DMS79 treated with DMSO at 0.1 percent for 48 hours (cell line): ENCODE measurements at regions not wholly inside any gene's neighbourhood (a gene's known extent, or its start where the extent isn't known, plus 50 kb on each side); places are given as distances from the start of the nearest gene placed in this dataset.

ENCODE experiments used
- DNase-seq: peaks from one replicate; lab custom pipeline; 2025; lab: John Stamatoyannopoulos, UW

DNA sequence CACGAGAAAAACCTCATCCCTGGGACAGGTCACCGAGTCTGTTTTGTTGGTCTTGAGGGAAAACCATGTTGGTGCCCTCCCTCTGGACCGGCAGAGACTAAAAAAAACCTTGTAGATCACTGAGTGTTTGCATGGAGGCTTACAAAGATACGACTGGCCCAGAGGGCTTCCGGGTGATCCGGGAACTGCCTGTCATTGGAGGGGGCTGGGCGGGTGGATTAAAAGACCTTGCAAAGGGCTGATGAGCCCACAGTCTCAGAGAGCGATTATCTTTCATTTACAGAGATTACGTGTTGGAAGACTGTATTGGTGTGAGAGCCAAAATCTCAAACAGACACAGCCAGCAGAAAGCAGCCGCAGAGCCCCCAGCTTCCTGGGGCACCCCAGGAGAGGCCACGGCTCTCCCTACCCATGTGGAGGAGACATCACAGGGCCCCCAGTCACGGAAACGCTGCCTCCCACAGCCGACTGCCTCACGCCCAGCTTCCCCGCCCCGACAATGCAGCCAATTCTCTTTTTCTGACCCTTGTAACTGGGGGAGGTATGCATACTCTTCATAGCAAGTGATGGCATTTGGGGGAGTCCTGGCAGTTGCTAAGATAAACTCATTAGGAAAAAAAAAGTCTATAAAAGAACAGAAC lies 426.4 kb downstream of the CTTN start:
- peak; percentile 56 for DNase-seq

DNA sequence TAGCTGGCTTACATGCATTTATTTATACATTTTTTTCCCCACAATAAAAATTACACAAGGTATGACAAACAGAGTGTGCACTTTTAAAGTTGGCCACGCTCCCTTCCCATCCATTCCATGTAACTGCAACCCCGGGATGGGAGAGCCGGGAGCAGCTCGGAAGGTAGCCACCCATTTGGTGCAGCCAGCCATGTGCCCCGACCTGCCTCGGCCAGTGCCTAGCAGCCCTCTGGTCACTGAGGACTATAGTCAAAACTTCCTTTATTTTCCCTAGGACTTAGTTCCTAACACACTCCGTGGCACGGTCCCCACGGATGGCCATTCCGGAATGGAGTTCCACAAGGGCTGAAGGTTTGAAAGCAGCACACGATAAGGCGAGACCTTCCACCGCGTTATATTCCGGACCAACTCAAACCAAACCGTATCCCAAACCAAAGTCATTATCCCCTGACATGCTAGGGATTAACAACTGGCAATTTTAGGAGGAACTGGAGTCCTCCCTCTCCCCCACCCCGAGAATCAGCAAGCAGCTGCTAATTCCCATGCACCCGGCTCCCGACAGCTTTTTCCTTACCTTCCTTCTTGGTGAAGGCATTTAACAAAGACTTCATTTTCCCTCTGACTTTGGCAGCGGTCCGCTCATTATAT lies 426.4 kb downstream of the SHANK2 start:
- peak; percentile 66 for DNase-seq

DNA sequence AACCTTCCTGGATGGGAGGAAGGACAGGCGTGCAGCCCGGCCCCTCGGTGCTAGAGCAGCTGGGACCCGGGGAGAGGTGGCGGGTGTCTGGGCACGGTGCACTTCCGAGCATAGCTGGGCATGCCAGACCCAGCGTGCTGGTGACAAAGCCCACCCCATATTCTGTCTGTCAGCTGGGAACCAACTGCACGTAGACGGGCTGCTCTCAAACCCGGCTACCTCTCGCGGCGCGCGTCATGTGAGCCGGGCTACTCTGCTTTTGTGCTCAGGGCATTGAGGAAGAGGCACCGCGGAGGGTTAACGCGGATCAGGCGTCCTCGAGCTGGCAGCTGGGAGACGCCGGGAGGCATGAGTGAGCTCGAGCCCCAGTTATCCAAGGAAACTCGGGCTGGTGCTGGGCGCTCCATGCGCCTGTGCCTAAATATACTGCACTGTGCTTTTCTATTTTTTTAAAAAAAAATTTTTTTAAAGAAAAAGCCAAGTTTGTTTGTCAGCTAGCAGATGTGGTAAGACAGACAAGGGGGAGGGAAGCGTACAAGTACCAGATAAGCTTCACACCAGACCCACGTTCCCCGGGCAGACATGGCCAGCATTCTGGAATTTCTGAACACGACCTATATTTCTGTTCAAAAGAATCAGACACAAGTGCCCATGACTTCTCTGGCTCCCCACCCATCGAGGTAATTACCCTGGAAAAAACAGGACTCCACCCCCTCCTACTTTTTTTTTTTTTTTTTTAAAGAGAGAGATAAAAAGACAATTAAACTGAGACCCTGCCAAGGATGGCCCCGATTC lies 425.6 kb downstream of the SHANK2 start:
- DNase-seq = peak; percentile 86

DNA sequence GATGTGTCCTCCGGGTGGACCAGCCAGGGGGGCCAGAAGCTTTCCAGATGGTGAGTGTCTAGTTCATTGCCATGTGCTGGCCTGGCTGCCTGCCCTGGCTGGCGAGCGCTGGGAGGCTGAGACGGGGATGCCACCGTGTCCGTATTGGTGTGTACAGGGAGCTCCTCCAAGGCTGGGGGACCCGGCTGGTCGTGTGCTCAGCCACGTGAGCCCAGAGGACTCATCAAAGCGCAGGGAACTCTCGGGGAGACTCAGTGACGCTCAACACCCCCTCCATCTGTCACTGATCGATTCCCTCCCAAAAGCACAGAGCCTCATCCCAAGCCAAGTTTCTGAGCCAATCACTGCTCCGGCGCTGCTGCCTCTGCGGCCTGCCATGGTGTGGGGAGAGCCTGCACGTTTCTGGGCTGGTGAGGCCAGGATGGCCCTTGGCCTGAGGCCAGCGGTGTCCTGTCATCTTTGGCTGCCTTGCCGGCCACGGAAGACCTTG lies 423.7 kb downstream of the SHANK2 start:
- no peak for DNase-seq

DNA sequence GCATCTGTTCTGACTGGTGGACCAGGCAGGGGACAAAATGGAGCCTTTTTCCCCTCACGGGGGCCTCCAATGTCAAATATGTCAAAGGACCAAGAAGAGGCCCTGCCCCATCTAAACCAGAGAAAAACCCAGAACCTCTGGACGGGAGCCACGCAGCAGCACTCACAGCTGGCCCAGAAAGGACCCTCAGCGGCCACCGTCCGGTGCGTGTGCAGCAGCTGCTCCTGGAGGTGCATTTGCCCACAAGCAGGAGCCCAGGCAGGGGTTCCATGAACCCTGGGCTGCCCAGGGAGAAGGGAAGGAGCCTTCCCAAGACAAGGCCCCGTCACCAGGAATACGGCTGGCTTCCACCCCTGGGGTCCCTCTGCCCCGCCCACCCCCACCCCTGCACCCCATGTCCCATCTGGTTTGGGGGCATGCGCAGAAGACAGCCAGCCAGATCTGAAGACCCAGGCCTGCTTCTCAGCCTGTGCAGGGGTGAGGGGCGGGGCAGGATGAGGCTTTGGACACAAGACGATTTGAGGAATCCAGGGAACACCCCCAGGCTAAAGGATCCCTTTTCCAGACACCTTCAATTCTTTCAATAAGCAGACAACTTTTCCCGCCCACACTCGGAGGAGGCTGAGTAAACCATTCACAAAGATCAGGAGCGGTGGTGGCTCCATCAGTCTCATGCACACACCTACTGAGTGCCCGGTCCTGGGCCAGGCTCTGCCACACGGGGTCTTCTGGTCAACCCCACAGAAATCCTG lies 423.1 kb downstream of the SHANK2 start:
- no peak for DNase-seq

DNA sequence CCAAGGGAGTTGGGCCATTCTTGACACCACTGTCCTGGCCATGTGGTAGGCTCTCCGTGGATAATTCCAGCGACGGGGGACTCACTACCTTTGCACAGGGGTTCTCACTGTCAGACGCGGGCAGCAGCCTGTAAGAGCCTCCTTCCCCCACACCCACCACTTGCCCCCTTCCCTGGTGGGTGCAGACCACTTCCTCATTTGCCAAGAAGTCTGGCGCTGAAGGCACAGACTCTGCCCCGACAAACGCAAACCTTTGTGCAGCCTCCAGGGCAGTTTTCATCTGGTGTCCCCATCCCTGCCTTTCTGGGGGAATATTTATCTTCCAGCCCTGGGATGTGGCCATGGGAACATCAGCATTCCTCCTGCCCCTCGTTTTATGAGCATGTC lies 422.5 kb downstream of the SHANK2 start:
- DNase-seq = no peak

DNA sequence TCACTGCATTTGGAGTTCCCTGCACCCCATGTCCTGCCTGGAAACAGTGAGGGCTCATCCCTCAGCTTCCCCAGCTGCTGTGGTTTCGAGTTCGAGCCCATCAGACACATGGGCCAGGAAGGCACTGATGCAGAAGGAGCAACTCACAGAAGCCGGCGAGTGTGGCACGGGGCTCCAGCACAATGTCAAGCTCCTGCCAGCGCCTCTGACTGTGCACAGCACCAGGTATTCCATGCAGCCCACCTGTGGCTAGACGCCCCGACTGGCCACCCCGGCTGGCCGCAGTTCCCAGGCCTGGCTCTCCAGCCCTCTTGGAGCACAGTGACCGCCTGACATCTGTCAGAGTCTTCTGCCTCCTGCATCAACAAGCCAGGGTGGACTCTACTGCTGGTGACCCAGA lies 419.4 kb downstream of the SHANK2 start:
- no peak for DNase-seq

DNA sequence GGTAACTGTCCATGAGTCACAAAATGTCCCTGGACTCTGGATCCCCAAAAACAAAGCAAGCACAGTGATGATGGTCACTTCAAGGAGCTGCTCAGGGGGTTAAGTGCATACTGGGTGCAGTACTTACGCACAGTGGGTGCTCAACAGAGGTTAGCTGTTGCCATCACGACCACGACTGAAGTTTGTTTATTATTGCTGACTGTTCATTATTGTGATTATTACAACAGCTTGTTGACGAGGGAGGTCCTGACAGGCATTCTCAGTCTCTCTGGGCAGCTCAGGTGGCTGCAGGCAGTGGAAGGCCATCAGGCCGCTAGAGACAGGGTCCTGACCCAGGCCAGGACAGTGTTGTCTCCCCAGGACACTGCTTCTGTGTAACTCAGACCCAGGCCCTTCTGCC lies 418.8 kb downstream of the SHANK2 start:
- no peak for DNase-seq

DNA sequence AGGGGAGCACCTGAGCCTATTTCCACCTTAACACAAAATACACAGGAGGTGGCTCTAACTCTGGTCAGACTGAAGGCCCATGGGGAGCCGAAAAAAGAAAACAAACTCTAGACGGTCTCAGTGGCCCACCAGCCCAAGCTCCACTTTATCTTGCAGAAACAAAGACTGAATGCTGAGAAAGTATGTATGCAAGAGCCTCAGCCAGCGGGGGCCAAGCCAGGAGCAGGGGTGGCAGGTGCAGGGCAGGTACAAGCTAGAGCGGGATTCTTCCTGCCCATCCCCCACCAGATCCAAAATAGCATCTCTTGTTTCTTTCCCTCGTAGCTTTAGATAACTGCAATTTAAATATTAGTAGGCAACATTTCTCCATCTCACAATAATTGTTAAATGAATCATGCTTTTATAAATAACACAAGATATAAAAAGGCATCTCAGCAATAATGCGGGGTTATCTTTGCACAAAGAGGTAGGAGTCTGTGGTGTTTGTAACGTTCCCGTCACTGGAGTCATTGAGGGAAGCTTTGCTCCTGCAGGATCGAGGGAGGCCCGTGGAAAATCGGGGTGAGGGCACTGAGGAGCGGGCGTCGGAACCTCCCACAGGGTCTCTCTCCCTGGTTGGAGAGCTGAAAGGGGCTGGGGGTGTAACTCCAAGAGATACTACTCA lies 418.0 kb downstream of the SHANK2 start:
- peak; percentile 79 for DNase-seq

DNA sequence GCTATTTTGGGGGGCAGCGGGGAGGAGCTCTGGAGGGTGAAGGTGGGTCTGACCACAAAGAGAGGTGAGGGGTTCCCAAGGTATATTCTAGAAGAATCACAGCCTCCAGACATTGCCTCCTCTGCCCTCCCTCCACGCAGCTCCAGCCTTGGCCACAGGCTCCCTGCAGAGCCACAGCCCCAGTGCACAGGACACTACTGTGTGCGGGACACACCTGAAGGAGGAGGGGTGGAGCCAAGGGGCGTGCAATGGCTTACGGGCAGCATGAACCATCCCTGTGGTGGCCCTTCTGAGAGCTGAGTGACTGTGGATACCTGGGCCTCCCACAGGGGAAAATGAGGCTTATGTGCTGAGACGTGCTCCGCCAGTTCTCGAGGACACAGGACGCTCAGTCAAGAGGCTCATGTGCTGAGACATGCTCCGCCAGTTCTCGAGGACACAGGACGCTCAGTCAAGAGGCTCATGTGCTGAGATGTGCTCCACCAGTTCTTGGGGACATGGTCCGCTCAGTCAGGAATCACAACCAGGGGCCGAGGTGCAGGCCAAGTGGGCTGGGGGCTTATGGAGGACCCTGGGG lies 417.3 kb downstream of the SHANK2 start:
- DNase-seq = peak; percentile 91

DNA sequence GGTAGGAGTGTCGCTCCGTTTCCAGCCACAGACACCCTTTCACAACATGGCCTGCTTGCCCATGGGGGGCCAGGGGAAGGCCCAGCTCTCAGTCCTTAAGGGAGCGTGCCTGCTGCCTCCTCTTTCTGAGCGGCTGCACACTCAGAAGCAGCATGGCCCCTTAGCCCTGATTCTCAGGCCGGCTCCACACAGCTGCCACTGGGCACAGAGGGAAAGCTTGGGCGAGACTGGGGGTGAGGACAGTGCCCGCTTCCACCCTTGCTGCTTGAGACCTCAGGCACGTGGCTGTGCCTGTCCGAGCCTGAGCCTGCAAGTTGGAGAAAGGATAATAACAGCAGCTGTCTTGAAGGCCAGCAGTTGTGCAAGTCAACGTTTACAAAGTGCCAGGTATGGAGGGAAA lies 416.3 kb downstream of the SHANK2 start:
- no peak for DNase-seq

DNA sequence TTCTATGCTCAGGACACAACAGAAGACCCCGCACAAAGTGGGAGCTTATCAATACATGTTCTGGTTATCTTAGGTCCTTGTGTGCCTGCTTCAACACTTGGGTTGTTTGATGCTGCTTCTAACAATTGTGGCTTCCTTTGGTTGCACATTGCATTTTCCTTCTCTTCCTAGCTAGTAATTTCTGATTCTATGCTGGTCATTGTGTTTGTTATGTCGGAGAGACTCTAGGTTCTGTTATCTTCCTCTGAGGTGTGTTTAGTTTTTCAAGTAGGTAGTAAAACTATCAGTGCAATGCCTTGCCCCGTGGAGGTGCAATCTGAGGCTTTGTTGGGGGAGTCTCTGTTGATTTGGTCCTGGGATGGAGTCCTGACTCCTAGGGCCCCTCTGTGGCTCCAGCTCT lies 414.2 kb downstream of the SHANK2 start:
- no peak for DNase-seq

DNA sequence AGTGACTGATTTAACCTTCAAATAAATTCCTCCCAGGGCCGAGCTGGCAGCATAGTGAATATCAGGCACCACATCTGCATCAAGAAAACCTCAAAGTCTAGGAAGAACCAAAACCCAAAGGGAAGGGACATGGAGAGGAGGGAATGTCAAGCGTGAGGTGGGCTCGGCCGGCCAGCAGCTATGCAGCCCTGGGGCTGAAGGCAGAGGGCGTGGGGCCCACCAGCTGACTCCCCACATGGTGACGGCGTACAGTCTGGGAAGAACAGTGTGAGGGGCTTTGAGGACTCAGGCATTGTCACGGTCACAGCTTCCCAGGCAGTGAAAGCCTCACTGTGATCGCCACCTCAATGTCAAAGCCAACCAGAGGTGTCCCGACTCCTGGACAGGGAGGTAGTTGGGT lies 412.5 kb downstream of the SHANK2 start:
- DNase-seq = no peak

DNA sequence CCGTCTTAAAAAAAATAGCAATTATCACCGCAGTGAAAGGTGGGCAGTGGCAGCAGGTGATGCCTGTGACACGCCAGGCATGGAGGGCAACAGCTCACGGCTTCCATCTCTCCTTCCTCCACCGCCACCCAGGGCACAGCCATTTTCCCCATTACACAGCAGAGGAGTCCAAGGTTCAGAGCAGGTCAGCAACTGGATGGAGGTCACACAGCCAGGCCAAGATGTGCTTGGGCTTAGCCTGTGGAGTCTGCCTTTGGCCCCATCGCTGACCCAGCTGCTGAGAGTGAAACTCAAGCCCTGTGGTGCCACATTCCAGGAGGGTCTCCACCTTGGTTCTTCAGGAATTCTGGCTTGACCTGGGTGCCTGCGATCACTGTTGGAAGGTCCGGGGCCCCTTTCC lies 411.1 kb downstream of the SHANK2 start:
- DNase-seq = no peak

DNA sequence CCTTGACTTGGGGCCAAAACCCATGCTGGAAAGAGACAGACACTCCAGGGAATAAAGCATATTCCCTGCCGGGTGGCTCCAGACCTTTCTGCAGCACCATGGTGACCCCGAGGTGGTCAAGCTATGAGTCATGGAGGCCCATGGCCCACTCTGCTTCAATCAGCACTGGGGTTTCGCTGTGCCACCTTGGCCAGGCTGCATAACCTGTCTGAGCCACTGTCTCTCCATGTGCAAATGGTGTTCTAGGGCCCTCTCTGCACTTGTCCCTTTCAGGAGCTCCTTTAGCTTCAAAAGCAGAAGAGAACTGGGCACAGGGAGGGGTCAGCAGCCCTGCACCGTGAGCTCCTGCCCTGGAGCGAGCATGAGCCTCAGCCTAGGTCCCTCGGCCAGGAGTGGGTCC lies 410.1 kb downstream of the SHANK2 start:
- no peak for DNase-seq

DNA sequence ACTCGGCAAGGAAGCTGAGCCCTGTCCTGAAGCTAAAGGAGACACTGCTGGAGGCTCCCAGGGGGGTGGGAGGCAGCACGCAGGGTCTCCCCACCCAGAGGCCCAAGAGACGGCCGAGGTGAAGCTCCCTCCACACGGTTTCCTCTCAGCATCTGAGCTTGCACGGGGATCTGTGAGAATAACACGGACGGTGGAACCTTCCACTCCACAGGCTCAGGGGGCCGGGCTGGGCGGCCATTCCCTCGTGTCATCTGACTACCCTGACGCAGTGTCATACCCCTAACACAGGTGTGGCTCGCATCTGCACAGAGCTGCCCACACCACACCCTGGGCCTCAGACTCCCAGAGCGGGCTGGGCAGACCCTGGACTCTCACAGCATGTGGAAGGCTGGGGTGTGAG lies 409.7 kb downstream of the SHANK2 start:
- DNase-seq = no peak

DNA sequence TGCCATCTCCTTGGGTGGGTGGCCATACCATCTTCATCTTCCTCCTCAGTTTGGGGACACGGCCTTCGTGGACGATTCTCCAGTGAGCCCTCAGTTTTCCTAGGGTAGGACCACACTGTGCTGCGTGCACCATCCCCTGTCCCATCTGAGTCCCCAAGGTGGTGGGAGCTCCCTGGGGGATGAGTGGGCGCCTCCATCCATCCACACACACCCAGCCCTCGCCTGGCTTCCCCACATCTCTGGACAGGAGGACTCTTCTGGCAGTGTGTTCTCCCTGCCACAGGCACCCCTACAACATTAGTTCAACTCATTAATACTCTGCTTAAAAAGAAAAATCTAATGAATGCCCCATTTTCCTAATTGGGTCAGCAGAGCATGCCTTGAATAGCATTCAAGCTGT lies 408.5 kb downstream of the SHANK2 start:
- DNase-seq = no peak

DNA sequence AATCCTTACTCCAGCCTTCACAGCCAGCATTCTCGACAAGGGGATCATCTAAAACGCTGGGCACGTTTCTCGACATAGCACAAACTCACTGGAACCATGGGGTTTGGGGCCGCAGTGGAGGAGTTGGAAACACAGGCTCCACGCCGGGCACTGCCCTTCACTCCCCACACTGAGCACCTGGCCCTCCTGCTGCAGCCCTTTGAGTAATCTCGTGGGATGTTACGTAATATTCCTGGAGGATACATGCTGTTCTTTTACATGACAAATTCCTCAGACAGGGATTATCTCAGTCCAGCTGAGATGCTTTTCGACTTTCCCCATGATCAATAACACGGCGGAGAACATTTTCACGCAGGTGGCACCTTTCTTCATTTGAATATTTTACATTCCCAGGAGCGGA lies 408.0 kb downstream of the SHANK2 start:
- DNase-seq = no peak

DNA sequence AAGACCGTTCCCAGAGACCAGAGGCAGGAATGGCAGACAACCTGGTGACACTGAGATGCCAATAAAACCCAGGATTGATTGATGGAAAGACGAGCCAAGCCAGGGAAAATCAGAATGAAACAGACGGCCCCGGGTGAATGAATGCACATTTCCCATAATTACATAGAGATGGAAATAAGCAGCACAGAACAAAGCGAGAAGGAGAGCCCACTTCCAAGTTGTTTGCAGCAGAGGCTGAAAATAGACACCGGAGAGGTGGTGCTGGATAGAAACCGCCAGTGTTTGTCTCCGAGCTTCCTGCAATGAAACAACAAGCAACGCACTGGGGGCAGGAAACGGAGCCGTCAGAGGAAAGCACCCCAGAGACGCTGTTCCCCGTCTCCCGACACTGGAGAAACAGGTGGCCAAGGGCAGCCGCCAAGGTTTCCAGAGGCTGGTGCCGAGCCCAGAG lies 406.8 kb downstream of the SHANK2 start:
- DNase-seq = no peak

DNA sequence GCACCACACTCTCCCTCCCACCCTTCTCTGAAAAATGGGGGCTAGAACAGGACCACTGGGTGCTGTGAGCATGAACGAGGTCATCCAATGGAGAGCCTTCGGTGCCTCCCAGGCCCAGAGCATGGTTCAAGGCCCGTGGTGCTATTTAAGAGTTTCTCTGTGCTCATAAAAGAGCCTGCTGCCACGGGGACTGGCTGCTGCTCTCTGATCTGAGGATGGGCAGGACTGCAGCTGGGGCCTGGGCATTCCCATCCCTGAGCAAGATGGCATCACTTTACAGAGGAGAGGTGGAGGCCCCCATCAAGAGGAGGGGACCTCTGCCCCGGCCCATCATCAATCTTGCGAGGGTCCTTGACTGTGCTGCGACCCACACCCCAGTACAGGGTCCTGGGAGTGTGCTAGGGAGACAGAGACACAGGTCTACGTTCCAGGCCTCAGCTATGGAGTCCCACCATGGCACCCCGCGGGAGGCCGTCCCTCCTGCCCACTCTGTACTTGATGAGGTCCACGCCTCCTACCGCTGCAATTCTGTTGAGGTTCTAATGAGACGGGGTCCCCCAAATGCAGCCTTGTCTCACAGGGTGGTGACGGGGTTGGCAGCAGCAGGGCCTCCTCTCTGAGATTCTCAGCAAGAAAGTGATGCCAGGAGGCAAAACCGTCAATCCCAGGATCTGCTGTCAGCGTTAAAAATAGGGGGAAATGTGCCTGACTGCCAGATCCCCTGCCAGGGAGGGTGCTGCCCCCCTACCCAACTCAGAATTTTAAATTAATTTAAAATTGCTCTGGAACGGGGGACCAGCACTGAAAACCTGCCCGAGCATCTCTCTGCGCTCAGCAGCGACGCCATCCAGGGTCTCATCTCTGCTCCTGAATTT lies 405.4 kb downstream of the SHANK2 start:
- no peak for DNase-seq
